Naive thymus-derived CD8-positive, alpha-beta T cell (primary cell): ENCODE measurements at regions not wholly inside any gene's neighbourhood (a gene's known extent, or its start where the extent isn't known, plus 50 kb on each side); places are given as distances from the start of the nearest gene placed in this dataset.
"Not testable (repeated sequence)": the region's sequence is repeated elsewhere in the genome, so short reads cannot be mapped to it uniquely, and the experiment has no call there.

ENCODE experiments used
- ATAC-seq, 2 donors: fragments of 150-1000 bp; cut with Tn5 transposase in 1 of 2; sonication (Bioruptor Pico), chemical (Tn5 transposase) in 1 of 2; 1 replicate in 1 of 2; 2 replicates in 1 of 2; pipeline ENCODE4 v1.10.0; 2021; ENCODE audit warnings: mild to moderate bottlenecking in 2 of 2, moderate library complexity in 2 of 2
- POLR2A ChIA-PET: fragments of 350-600 bp; sonication (Branson Sonifier 250); formaldehyde crosslinking; loops from one replicate; lab custom pipeline; 2021; ENCODE audit warnings: antibody characterized with exemption; lab: Charles Lee
- DNase-seq, 10 donors: peaks; one replicate each; pipeline versions ENCODE4 v3.0.0 to v3.0.0-alpha.2; 2020 to 2022
- H3K27ac Mint-ChIP-seq, 10 donors: one replicate each; pipeline ENCODE4 v1.8.0; 2020 to 2022; ENCODE audit warnings: mild to moderate bottlenecking in 10 of 10, mixed read lengths in 10 of 10, moderate library complexity in 4 of 10, inconsistent platforms in 1 of 10
- H3K27me3 Mint-ChIP-seq, 5 donors: one replicate each; pipeline ENCODE4 v1.8.0; 2021 to 2022; ENCODE audit warnings: mixed read lengths in 5 of 5
- H3K36me3 Mint-ChIP-seq, 3 donors: one replicate each; pipeline ENCODE4 v1.8.0; 2020 to 2022; ENCODE audit warnings: mixed read lengths in 3 of 3, mild to moderate bottlenecking in 2 of 3, inconsistent platforms in 1 of 3
- H3K4me1 Mint-ChIP-seq, 4 donors: one replicate each; pipeline ENCODE4 v1.8.0; 2021 to 2022; ENCODE audit warnings: mixed read lengths in 4 of 4
- H3K4me3 Mint-ChIP-seq, 10 donors: one replicate each; pipeline ENCODE4 v1.8.0; 2020 to 2022; ENCODE audit warnings: mild to moderate bottlenecking in 10 of 10, mixed read lengths in 10 of 10, moderate library complexity in 6 of 10, inconsistent platforms in 1 of 10
- H3K9me3 Mint-ChIP-seq, 9 donors: one replicate each; pipeline ENCODE4 v1.8.0; 2020 to 2022; ENCODE audit warnings: mixed read lengths in 9 of 9, mild to moderate bottlenecking in 3 of 9, inconsistent platforms in 1 of 9, moderate library complexity in 1 of 9

- peaks cover 6 to 16% (median 12%) of the 10 kb centered on the region in 4 donors for H3K4me1 Mint-ChIP-seq
- peaks cover 0 to 41% (median 29%) of the 10 kb centered on the region in 3 donors for H3K36me3 Mint-ChIP-seq
- POLR2A ChIA-PET, result no interaction called here
- H3K27me3 Mint-ChIP-seq, result no peaks in the 10 kb centered on the region
- H3K4me3 Mint-ChIP-seq, result no peak overlapping the region
- ATAC-seq, result no peak
- no peak for DNase-seq
- H3K27ac Mint-ChIP-seq, result no peak overlapping the region
- peaks cover 0 to 36% (median 21%) of the 10 kb centered on the region in 9 donors for H3K9me3 Mint-ChIP-seq
Observed at GRCh38 chr2:176872406-176872805, 340.2 kb upstream of the HNRNPA3 start.

GRCh38 chr2:176873403-176873802 lies 339.2 kb upstream of the HNRNPA3 start:
- Mint-ChIP-seq H3K27ac (peak overlapping the region in 1 of 10 donors; percentile 35), H3K4me3 (no peak overlapping the region), H3K36me3 (peaks cover 0 to 41% (median 25%) of the 10 kb centered on the region in 3 donors), H3K9me3 (peaks cover 0 to 36% (median 21%) of the 10 kb centered on the region in 9 donors), H3K27me3 (no peaks in the 10 kb centered on the region), H3K4me1 (peaks cover 6 to 16% (median 12%) of the 10 kb centered on the region in 4 donors)
- POLR2A ChIA-PET, result no interaction called here
- ATAC-seq, result no peak
- no peak for DNase-seq

- Mint-ChIP-seq H3K4me3 (no peak overlapping the region), H3K36me3 (peaks cover 0 to 20% (median 12%) of the 10 kb centered on the region in 3 donors), H3K27ac (no peak overlapping the region), H3K4me1 (peaks cover 6 to 16% (median 12%) of the 10 kb centered on the region in 4 donors), H3K9me3 (peaks cover 0 to 17% (median 11%) of the 10 kb centered on the region in 9 donors), H3K27me3 (no peaks in the 10 kb centered on the region)
- no peak for DNase-seq
- POLR2A ChIA-PET, result no interaction called here
- no peak for ATAC-seq
Observed at GRCh38 chr2:176876493-176877103, 336.0 kb upstream of the HNRNPA3 start.

- DNase-seq (no peak), ATAC-seq (no peak)
- H3K4me3 Mint-ChIP-seq, result no peak overlapping the region
- H3K36me3 Mint-ChIP-seq, result no peaks in the 10 kb centered on the region
- H3K4me1 Mint-ChIP-seq, result no peaks in the 10 kb centered on the region
- H3K27me3 Mint-ChIP-seq, result no peaks in the 10 kb centered on the region
- no peak overlapping the region for H3K27ac Mint-ChIP-seq
- peaks cover 0 to 4% (median 0%) of the 10 kb centered on the region in 9 donors for H3K9me3 Mint-ChIP-seq
- POLR2A ChIA-PET, result no interaction called here
Observed at GRCh38 chr2:176879426-176879995, 333.1 kb upstream of the HNRNPA3 start.

GRCh38 chr2:176882045-176882444 lies 330.5 kb upstream of the HNRNPA3 start:
- POLR2A ChIA-PET, H3K36me3 Mint-ChIP-seq, H3K27ac Mint-ChIP-seq, DNase-seq, H3K27me3 Mint-ChIP-seq, H3K4me1 Mint-ChIP-seq, H3K4me3 Mint-ChIP-seq, ATAC-seq, H3K9me3 Mint-ChIP-seq: not testable (repeated sequence)

GRCh38 chr2:176885001-176885643 lies 327.5 kb upstream of the HNRNPA3 start:
- Mint-ChIP-seq H3K27me3 (no peaks in the 10 kb centered on the region), H3K4me1 (peaks cover 0 to 5% (median 1%) of the 10 kb centered on the region in 4 donors), H3K4me3 (no peak overlapping the region), H3K27ac (no peak overlapping the region), H3K9me3 (peaks cover 0 to 4% (median 0%) of the 10 kb centered on the region in 9 donors), H3K36me3 (no peaks in the 10 kb centered on the region)
- POLR2A ChIA-PET, result no interaction called here
- ATAC-seq, result no peak
- DNase-seq, result no peak

GRCh38 chr2:176885661-176886060 lies 326.9 kb upstream of the HNRNPA3 start:
- ATAC-seq (no peak), DNase-seq (no peak)
- Mint-ChIP-seq H3K27me3 (no peaks in the 10 kb centered on the region), H3K9me3 (peaks cover 0 to 4% (median 0%) of the 10 kb centered on the region in 9 donors), H3K4me3 (no peak overlapping the region), H3K27ac (no peak overlapping the region), H3K36me3 (no peaks in the 10 kb centered on the region), H3K4me1 (peaks cover 0 to 5% (median 1%) of the 10 kb centered on the region in 4 donors)
- POLR2A ChIA-PET, result no interaction called here

GRCh38 chr2:176891105-176891504 lies 321.5 kb upstream of the HNRNPA3 start:
- peaks cover 0 to 5% (median 1%) of the 10 kb centered on the region in 4 donors for H3K4me1 Mint-ChIP-seq
- no peaks in the 10 kb centered on the region for H3K9me3 Mint-ChIP-seq
- ATAC-seq (no peak), DNase-seq (no peak)
- peak overlapping the region in 1 of 10 donors; percentile 16 for H3K27ac Mint-ChIP-seq
- H3K36me3 Mint-ChIP-seq, result no peaks in the 10 kb centered on the region
- H3K27me3 Mint-ChIP-seq, result no peaks in the 10 kb centered on the region
- no peak overlapping the region for H3K4me3 Mint-ChIP-seq
- POLR2A ChIA-PET, result no interaction called here

GRCh38 chr2:176891857-176892256 lies 320.7 kb upstream of the HNRNPA3 start:
- H3K4me3 Mint-ChIP-seq, result no peak overlapping the region
- H3K27ac Mint-ChIP-seq, result no peak overlapping the region
- no peak for ATAC-seq
- no peaks in the 10 kb centered on the region for H3K9me3 Mint-ChIP-seq
- no peaks in the 10 kb centered on the region for H3K36me3 Mint-ChIP-seq
- POLR2A ChIA-PET, result no interaction called here
- no peak for DNase-seq
- H3K27me3 Mint-ChIP-seq, result no peaks in the 10 kb centered on the region
- H3K4me1 Mint-ChIP-seq, result peaks cover 0 to 5% (median under 1%) of the 10 kb centered on the region in 4 donors

GRCh38 chr2:176892676-176893226 lies 319.8 kb upstream of the HNRNPA3 start:
- no peak overlapping the region for H3K4me3 Mint-ChIP-seq
- no peaks in the 10 kb centered on the region for H3K27me3 Mint-ChIP-seq
- peaks cover 0 to 2% (median 0%) of the 10 kb centered on the region in 9 donors for H3K9me3 Mint-ChIP-seq
- no peak for DNase-seq
- no peaks in the 10 kb centered on the region for H3K36me3 Mint-ChIP-seq
- no peak overlapping the region for H3K27ac Mint-ChIP-seq
- POLR2A ChIA-PET, result no interaction called here
- peaks cover 0 to 7% (median 2%) of the 10 kb centered on the region in 4 donors for H3K4me1 Mint-ChIP-seq
- ATAC-seq, result no peak

- DNase-seq, result no peak
- POLR2A ChIA-PET, result no interaction called here
- Mint-ChIP-seq H3K27me3 (no peaks in the 10 kb centered on the region), H3K4me1 (peaks cover 0 to 4% (median 1%) of the 10 kb centered on the region in 4 donors), H3K36me3 (peaks cover 0 to 2% (median 0%) of the 10 kb centered on the region in 3 donors), H3K4me3 (no peak overlapping the region), H3K9me3 (peaks cover 0 to 2% (median 0%) of the 10 kb centered on the region in 9 donors), H3K27ac (no peak overlapping the region)
- ATAC-seq, result no peak
Observed at GRCh38 chr2:176895158-176895557, 317.4 kb upstream of the HNRNPA3 start.

GRCh38 chr2:176902454-176902853 lies 310.1 kb upstream of the HNRNPA3 start:
- POLR2A ChIA-PET, result no interaction called here
- H3K27me3 Mint-ChIP-seq, result no peaks in the 10 kb centered on the region
- ATAC-seq (no peak), DNase-seq (no peak)
- H3K27ac Mint-ChIP-seq, result no peak overlapping the region
- H3K4me1 Mint-ChIP-seq, result peaks cover 0 to 3% (median 0%) of the 10 kb centered on the region in 4 donors
- H3K36me3 Mint-ChIP-seq, result peaks cover 0 to 2% (median 0%) of the 10 kb centered on the region in 3 donors
- peaks cover 0 to 4% (median 0%) of the 10 kb centered on the region in 9 donors for H3K9me3 Mint-ChIP-seq
- no peak overlapping the region for H3K4me3 Mint-ChIP-seq

- DNase-seq, ATAC-seq, H3K4me1 Mint-ChIP-seq, H3K9me3 Mint-ChIP-seq, H3K27ac Mint-ChIP-seq, POLR2A ChIA-PET, H3K27me3 Mint-ChIP-seq, H3K36me3 Mint-ChIP-seq, H3K4me3 Mint-ChIP-seq: not testable (repeated sequence)
Observed at GRCh38 chr2:176904053-176904452, 308.5 kb upstream of the HNRNPA3 start.
